HG03558 (cell line): ENCODE measurements at regions not wholly inside any gene's neighbourhood (a gene's known extent, or its start where the extent isn't known, plus 50 kb on each side); places are given as distances from the start of the nearest gene placed in this dataset.

Experiments used
- ATAC-seq: cut with Tn5 transposase; IDR thresholded peaks from one replicate; pipeline ENCODE4 v1.9.1; 2021; ENCODE audit warnings: moderate number of reproducible peaks; ENCODE audit not compliant: unreplicated experiment; ENCODE audit errors: extremely low read depth

- no peak for ATAC-seq
These were observed 361.7 kb downstream of the INSC start for GRCh38 chr11:15476371-15476917.

- ATAC-seq, result no peak
These were observed 367.1 kb downstream of the INSC start for GRCh38 chr11:15481871-15482270.

GRCh38 chr11:15483205-15483604 lies 368.5 kb downstream of the INSC start:
- peak; percentile 55 for ATAC-seq

GRCh38 chr11:15484398-15484797 lies 369.7 kb downstream of the INSC start:
- ATAC-seq, result no peak

- no peak for ATAC-seq
These were observed 370.7 kb downstream of the INSC start for GRCh38 chr11:15485432-15485831.

GRCh38 chr11:15489281-15489680 lies 374.6 kb downstream of the INSC start:
- no peak for ATAC-seq

GRCh38 chr11:15490535-15490934 lies 375.8 kb downstream of the INSC start:
- ATAC-seq, result no peak

DNA sequence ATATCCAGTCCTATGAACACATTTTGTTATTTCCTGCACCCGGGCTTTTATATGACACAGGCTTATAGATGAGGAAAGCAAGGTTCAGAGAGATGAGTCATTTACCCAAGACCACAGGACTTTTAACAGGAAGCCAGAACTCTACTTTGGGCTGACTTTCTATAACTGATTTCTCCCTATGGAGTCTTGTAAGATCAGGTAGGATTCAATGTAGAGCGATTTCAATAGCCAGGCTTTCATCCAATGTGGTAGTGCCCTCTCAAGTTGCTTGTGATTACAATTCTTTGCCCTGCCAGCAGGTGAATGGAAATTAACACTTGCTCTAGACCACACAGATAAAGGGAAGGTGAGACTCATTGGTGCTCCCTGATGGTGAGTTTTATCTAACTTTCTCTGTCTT lies 378.3 kb downstream of the INSC start:
- ATAC-seq, result no peak

- ATAC-seq, result no peak
These were observed 379.3 kb downstream of the INSC start for GRCh38 chr11:15493921-15494620.

DNA sequence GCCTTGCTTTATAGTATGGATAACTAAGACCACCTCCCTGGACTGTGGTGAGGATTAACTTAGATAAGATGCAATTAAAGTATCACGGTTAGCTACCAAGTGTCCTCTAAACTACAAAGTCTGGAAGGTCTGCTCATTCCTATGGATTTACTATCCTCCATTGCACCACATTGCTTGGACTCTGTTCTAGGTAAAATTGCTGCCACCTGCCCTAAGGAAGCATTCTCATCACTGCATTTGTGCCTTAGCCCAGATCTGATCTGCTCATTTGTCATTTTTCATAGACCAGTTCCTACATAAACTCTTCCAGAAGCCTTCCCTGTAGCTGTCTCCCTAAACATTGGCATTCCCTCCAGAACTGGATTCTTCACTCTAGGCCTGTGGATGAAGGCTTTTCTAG lies 380.0 kb downstream of the INSC start:
- ATAC-seq, result no peak

DNA sequence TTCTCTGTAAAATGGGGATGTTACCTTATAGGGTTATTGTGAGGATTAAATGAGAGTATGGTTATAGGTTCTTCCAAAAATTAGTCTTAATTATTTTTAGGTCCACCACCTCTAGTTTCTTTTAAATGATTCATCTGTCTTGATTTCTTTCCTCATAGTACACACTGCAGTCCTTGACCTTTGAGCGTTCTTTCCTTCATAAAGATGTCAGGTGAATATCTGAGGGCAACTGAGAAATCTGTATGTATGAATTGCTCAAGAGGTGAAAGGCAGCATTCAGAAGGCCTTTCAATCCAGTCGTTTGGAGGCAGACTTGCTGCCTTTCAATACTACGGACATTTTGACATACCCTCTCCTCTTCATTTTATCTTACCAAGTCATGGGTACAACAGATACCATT lies 380.7 kb downstream of the INSC start:
- no peak for ATAC-seq

GRCh38 chr11:15497366-15497765 lies 382.6 kb downstream of the INSC start:
- ATAC-seq, result no peak

DNA sequence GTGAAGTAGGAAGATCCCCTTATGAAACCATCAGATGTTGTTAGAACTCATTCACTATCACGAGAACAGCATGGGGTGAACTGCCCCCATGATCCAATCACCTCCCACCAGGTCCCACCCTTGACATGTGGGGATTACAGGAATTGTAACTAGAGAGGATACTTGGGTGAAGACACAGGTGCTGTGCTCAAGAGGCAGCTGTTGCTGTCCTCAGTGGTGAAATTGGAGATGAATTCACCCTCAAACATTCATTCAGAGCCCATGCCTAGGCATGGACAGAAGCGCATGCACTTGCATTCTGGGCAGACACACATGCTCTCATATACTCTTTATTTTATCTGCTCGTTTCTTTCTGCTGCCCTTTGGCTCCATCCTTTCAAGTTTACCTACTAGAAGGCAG lies 385.0 kb downstream of the INSC start:
- no peak for ATAC-seq

DNA sequence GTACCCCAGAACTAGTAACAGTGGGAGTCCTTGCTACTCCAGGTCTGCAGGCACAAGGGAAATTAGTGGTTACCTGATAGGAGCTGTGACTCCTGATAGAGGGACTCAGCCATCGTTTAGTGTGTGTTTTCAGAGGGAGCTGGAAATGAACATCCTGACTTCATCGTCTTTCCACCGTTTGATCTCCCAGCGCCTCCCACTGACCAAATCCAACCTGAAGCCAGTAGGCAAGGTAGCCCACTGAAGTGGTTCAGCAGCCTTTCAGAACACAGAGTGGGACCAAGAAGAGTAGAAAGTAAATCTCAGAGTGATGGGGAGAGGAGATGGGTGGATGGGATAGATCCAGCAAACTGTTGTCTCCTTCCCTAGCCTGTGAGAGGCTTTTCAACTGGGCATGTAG lies 385.9 kb downstream of the INSC start:
- no peak for ATAC-seq

- ATAC-seq, result no peak
These were observed 386.8 kb downstream of the INSC start for GRCh38 chr11:15501566-15501965.

DNA sequence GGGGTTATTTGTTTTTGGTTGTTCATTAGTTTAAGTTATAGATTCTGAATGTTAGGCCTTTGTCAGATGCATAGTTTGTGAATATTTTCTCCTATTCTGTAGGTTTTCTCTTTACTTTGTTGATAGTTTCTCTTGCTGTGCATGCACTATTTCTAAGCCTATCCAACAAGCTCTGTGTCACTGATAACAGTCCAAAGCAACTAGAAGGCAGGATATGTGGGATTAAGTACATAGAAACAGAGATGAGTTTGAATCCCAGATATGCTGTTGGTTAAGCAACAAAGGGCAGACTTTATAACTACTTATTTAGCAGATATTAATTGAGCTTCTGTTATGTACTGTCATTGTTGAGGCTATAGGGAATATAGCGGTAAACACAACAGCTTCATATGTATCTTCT lies 390.4 kb downstream of the INSC start:
- ATAC-seq, result no peak

DNA sequence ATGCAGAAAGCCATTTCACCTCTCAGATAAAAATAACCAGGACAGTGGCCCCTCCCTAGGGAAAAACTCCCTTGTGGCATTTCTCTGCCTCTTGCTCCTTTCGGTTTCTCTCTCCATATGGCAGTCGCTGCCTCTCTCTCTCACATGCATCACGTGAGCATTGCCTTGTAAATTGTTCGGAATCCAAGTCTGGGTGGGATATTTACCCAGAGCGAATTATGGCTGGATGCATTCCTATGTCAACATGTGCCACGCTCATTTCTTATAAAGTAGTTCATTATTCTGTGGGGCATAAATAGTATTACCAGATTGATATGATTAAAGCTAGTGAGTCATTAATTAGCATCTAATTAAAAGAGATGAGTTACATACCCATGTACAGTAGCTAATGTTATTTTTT lies 392.9 kb downstream of the INSC start:
- no peak for ATAC-seq

- no peak for ATAC-seq
These were observed 394.4 kb downstream of the INSC start for GRCh38 chr11:15509082-15509481.

DNA sequence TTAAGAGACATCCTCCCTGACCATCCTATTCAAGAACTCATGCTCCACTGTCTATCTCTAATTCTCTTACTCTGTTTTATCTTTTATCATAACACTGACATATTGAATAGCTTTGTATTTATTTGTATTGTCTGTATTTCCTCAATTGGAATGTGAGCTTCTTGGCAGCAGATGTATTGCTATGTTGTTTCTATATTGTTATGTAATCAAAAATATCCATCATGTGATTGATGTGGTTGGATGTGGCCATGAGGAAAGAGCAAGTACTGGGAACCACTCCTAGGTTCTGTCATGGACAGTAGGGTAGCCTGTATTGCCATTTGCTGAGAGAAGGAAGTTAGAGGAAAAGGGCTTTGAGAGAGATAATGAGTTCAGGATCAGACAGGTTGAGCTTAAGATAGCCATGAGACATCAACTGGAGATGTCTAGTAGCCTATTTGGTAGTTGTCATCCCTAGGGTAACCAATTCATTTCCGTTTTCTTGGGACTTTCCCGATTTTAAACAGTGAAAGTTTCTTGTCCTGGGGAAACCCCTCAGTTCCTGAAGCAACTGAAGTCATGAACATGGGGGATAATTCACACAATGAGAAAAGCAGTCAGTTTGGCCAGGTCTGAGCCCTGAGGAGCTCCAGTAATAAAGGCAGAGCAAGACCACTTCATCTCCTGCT lies 404.5 kb downstream of the INSC start:
- no peak for ATAC-seq

GRCh38 chr11:15519911-15520310 lies 405.2 kb downstream of the INSC start:
- no peak for ATAC-seq

- ATAC-seq, result no peak
These were observed 408.8 kb downstream of the INSC start for GRCh38 chr11:15523543-15523942.

- ATAC-seq, result no peak
These were observed 410.9 kb downstream of the INSC start for GRCh38 chr11:15525582-15525981.
